ENCODE measurements at regions not wholly inside any gene's neighbourhood (a gene's known extent, or its start where the extent isn't known, plus 50 kb on each side); places are given as distances from the start of the nearest gene placed in this dataset.

DNA sequence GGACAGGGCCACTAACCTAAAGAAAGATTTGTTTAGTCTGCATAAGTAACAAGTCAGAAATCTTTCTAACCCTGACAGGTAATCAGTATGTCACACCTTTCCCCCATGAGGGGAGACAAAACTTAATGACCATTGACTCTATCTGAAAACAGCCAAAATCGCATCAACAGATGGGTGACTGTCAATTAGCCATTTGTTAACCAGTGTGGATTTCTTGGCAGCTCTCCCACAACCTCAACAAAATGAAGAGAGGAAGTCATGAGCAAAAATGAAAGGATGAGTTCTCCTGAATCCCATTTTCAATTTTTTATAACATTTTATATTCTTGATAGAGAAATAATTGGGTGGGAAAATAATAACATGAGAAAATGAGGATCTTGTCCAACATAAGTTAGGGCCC, 84.6 kb upstream of the SNX2 start:
- no peak overlapping the region for H3K4me3 ChIP-seq (ENCODE audit: low read length)
- no peaks in the 10 kb centered on the region for H3K4me1 ChIP-seq (ENCODE audit: low read length)
- H4K20me1 ChIP-seq (ENCODE audit: insufficient read depth, low read length) = no peaks in the 10 kb centered on the region
- H3K79me2 ChIP-seq (ENCODE audit: low read length) = no peaks in the 10 kb centered on the region
- no peak overlapping the region for H3K27ac ChIP-seq (ENCODE audit: low read length)
- no peak overlapping the region for H3K4me2 ChIP-seq (ENCODE audit: low read depth, low read length)
- TF ChIP-seq, protein P1, sequence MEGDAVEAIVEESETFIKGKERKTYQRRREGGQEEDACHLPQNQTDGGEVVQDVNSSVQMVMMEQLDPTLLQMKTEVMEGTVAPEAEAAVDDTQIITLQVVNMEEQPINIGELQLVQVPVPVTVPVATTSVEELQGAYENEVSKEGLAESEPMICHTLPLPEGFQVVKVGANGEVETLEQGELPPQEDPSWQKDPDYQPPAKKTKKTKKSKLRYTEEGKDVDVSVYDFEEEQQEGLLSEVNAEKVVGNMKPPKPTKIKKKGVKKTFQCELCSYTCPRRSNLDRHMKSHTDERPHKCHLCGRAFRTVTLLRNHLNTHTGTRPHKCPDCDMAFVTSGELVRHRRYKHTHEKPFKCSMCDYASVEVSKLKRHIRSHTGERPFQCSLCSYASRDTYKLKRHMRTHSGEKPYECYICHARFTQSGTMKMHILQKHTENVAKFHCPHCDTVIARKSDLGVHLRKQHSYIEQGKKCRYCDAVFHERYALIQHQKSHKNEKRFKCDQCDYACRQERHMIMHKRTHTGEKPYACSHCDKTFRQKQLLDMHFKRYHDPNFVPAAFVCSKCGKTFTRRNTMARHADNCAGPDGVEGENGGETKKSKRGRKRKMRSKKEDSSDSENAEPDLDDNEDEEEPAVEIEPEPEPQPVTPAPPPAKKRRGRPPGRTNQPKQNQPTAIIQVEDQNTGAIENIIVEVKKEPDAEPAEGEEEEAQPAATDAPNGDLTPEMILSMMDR (IDR thresholded peaks at IDR 0.05; ENCODE audit: low read length) = no peak
- TF ChIP-seq EZH2phosphoT487 (IDR thresholded peaks at IDR 0.05; ENCODE audit: low read length) = no peak
- no peak for TF ChIP-seq EZH2 (optimal IDR thresholded peaks at IDR 0.05; ENCODE audit: low read depth, low read length)
- no peak for DNase-seq
- no peaks in the 10 kb centered on the region for H3K36me3 ChIP-seq (replicated peaks; ENCODE audit: insufficient read depth, low read length)
- H3K9ac ChIP-seq (ENCODE audit: low read length) = no peak overlapping the region
- no peaks in the 10 kb centered on the region for H3K9me3 ChIP-seq (replicated peaks; ENCODE audit: insufficient read depth, low read length)
- no peaks in the 10 kb centered on the region for H3K9me2 ChIP-seq (replicated peaks; ENCODE audit: insufficient read depth, low read length)
- H3F3A ChIP-seq (ENCODE audit: insufficient read depth, low read length) = no peaks in the 10 kb centered on the region
- no peaks in the 10 kb centered on the region for H3K27me3 ChIP-seq (replicated peaks; ENCODE audit: insufficient read depth, low read length)
- H2AFZ ChIP-seq (ENCODE audit: low read length) = no peak overlapping the region

DNA sequence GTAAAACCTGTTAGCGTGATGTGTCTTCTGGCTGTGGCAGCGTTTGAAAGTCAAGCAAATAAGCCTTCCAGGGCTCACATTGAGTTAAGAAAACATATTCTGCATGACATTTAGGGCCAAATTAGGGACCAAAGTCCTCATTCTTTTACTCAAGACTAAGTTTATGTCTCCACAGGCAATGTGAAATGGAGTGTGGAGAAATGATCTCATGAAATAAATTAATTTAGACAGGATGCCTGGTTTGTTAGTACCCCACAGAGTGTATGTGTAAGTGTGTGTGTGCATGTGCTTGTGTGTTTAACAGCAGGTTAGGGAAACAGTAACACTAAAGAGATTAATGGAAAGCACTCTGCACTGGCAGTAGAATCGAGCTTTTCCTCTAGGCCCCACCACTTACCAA, 82.9 kb upstream of the SNX2 start:
- no peak overlapping the region for H3K9ac ChIP-seq (ENCODE audit: low read length)
- no peaks in the 10 kb centered on the region for H3K9me2 ChIP-seq (replicated peaks; ENCODE audit: insufficient read depth, low read length)
- no peak overlapping the region for H3K4me2 ChIP-seq (ENCODE audit: low read depth, low read length)
- H3F3A ChIP-seq (ENCODE audit: insufficient read depth, low read length) = no peaks in the 10 kb centered on the region
- no peaks in the 10 kb centered on the region for H3K79me2 ChIP-seq (ENCODE audit: low read length)
- no peaks in the 10 kb centered on the region for H3K9me3 ChIP-seq (replicated peaks; ENCODE audit: insufficient read depth, low read length)
- no peaks in the 10 kb centered on the region for H3K27me3 ChIP-seq (replicated peaks; ENCODE audit: insufficient read depth, low read length)
- H3K27ac ChIP-seq (ENCODE audit: low read length) = no peak overlapping the region
- TF ChIP-seq EZH2 (optimal IDR thresholded peaks at IDR 0.05; ENCODE audit: low read depth, low read length) (no peak), EZH2phosphoT487 (IDR thresholded peaks at IDR 0.05; ENCODE audit: low read length) (no peak)
- TF ChIP-seq, protein P1 (IDR thresholded peaks at IDR 0.05; ENCODE audit: low read length) = no peak
- DNase-seq = no peak
- H3K36me3 ChIP-seq (replicated peaks; ENCODE audit: insufficient read depth, low read length) = no peaks in the 10 kb centered on the region
- no peak overlapping the region for H3K4me3 ChIP-seq (ENCODE audit: low read length)
- no peaks in the 10 kb centered on the region for H4K20me1 ChIP-seq (ENCODE audit: insufficient read depth, low read length)
- no peaks in the 10 kb centered on the region for H3K4me1 ChIP-seq (ENCODE audit: low read length)
- no peak overlapping the region for H2AFZ ChIP-seq (ENCODE audit: low read length)

DNA sequence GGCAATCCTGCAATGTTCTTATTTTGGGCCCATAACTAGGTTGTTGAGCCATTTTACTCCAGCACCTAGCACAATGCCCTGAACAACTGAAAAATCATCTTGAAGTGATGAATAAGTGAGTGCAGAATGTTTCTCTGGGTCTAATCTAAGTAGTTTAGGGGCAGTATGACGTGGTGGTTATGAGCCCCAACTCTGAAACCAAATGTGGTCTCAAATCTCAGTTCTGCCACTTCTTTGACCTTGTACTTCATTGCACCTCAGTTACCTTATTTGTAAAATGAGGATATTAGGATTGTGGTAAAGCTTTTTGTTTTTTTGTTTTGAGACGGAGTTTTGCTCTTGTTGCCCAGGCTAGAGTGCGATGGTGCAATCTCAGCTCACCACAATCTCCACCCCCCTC, 80.9 kb upstream of the SNX2 start:
- H3K4me3 ChIP-seq (ENCODE audit: low read length) = no peak overlapping the region
- no peaks in the 10 kb centered on the region for H3K9me3 ChIP-seq (replicated peaks; ENCODE audit: insufficient read depth, low read length)
- H3K9me2 ChIP-seq (replicated peaks; ENCODE audit: insufficient read depth, low read length) = no peaks in the 10 kb centered on the region
- no peaks in the 10 kb centered on the region for H3K27me3 ChIP-seq (replicated peaks; ENCODE audit: insufficient read depth, low read length)
- H3K27ac ChIP-seq (ENCODE audit: low read length) = no peak overlapping the region
- H2AFZ ChIP-seq (ENCODE audit: low read length) = no peak overlapping the region
- H3K9ac ChIP-seq (ENCODE audit: low read length) = no peak overlapping the region
- no peaks in the 10 kb centered on the region for H3F3A ChIP-seq (ENCODE audit: insufficient read depth, low read length)
- no peak for DNase-seq
- no peak overlapping the region for H3K4me2 ChIP-seq (ENCODE audit: low read depth, low read length)
- TF ChIP-seq, protein P1 (IDR thresholded peaks at IDR 0.05; ENCODE audit: low read length) = no peak
- TF ChIP-seq EZH2phosphoT487 (IDR thresholded peaks at IDR 0.05; ENCODE audit: low read length) (no peak), EZH2 (optimal IDR thresholded peaks at IDR 0.05; ENCODE audit: low read depth, low read length) (no peak)
- H4K20me1 ChIP-seq (ENCODE audit: insufficient read depth, low read length) = no peaks in the 10 kb centered on the region
- no peaks in the 10 kb centered on the region for H3K36me3 ChIP-seq (replicated peaks; ENCODE audit: insufficient read depth, low read length)
- H3K79me2 ChIP-seq (ENCODE audit: low read length) = no peaks in the 10 kb centered on the region
- no peaks in the 10 kb centered on the region for H3K4me1 ChIP-seq (ENCODE audit: low read length)

Data from MM.1S (cell line).